ENCODE measurements at regions not wholly inside any gene's neighbourhood (a gene's known extent, or its start where the extent isn't known, plus 50 kb on each side); places are given as distances from the start of the nearest gene placed in this dataset.

DNA sequence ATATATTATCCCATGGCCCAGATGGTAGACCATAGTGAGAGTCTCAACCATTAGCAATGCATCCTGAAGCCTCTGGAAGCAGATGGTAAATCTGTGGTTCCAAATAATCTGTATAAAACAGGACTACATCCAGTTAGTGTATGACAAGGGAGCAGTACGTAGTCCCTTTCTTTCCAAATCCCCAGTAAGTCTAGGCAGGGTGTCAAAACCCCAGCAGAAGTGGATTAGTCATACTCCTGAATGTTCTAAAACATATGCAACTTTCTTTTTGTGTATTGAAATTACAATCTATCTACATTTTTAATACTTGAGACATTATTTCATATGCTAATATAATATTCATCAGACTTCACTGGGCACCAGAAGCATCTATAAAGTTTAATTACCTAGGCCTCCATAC is 295.1 kb upstream of the ANO5 start:
- no peak overlapping the region for H3K4me3 ChIP-seq
- H3K27me3 ChIP-seq: no peaks in the 10 kb centered on the region
- no peak overlapping the region for H3K9ac ChIP-seq
- no peaks in the 10 kb centered on the region for H3K36me3 ChIP-seq
- no peaks in the 10 kb centered on the region for H4K20me1 ChIP-seq
- H3K9me3 ChIP-seq: no peaks in the 10 kb centered on the region
- H3K4me1 ChIP-seq: no peaks in the 10 kb centered on the region
- H3K27ac ChIP-seq: no peak overlapping the region
- no peak overlapping the region for H3K4me2 ChIP-seq
- no peak for TF ChIP-seq Cebpa-rat (IDR thresholded peaks at IDR 0.05)

DNA sequence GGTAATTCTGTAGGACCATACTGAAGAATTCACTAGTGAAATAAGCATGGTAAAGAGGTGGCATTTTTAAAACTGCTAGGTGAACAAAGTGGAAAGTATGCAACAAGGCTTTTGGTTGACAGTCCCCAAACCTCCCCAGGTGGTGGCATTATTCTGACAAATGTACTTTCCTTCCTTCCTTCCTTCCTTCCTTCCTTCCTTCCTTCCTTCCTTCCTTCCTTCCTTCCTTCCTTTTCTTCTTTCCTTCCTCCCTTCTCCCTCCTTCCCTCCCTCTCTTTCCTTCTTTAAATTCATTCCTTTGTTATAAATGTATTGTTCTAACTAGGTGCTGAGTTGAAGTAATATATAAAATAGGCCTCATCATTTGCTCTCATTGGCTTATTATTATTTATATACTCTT is 284.7 kb upstream of the ANO5 start:
- no peaks in the 10 kb centered on the region for H4K20me1 ChIP-seq
- no peak overlapping the region for H3K9ac ChIP-seq
- H3K4me3 ChIP-seq: no peak overlapping the region
- H3K36me3 ChIP-seq: no peaks in the 10 kb centered on the region
- no peaks in the 10 kb centered on the region for H3K27me3 ChIP-seq
- no peaks in the 10 kb centered on the region for H3K9me3 ChIP-seq
- H3K4me2 ChIP-seq: no peak overlapping the region
- no peaks in the 10 kb centered on the region for H3K4me1 ChIP-seq
- TF ChIP-seq Cebpa-rat (IDR thresholded peaks at IDR 0.05): no peak
- no peak overlapping the region for H3K27ac ChIP-seq

DNA sequence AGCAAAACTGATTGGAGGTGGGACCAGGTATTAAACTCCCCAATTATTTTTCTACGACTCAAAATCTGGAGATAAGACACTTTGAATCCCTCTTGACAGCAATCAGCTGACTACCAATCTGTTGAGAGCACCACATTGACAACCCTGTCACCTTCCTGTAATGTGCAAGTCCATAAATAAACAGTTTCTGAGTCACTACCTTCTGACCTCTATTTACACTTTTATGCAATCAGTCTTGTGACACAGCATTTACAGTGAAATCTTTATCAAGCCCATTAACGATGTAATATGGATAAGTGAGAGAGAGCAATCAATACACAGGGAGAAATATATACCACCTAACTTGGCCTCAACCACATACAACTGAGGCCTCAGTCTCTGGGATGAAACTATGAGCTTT is 283.7 kb upstream of the ANO5 start:
- TF ChIP-seq Cebpa-rat (IDR thresholded peaks at IDR 0.05): no peak
- Histone ChIP-seq H3K9ac (no peak overlapping the region), H3K27me3 (no peaks in the 10 kb centered on the region), H3K36me3 (no peaks in the 10 kb centered on the region), H3K4me1 (no peaks in the 10 kb centered on the region), H3K4me2 (no peak overlapping the region), H3K9me3 (no peaks in the 10 kb centered on the region), H4K20me1 (no peaks in the 10 kb centered on the region), H3K4me3 (no peak overlapping the region), H3K27ac (no peak overlapping the region)

DNA sequence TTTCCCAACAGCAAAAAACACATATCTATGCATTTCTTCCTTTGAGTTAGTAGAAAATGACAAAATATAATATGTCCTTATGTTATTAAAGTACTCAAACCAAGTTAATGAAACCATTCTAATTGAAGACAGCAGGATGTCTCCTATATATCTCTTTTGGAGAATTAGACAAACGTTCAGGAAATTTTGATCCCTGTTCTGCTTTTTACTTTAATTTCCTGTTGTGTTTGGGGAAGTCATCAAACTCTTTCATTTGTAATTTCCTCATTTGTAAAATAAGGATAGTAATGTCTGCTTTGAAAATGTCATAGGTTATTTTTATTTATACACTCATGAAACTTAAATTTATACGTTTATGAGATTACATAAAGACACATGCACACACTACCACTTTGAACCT is 281.8 kb upstream of the ANO5 start:
- H3K4me2 ChIP-seq: no peak overlapping the region
- H3K27ac ChIP-seq: no peak overlapping the region
- no peaks in the 10 kb centered on the region for H4K20me1 ChIP-seq
- H3K36me3 ChIP-seq: no peaks in the 10 kb centered on the region
- no peak overlapping the region for H3K9ac ChIP-seq
- peaks cover 10% of the 10 kb centered on the region for H3K9me3 ChIP-seq
- no peaks in the 10 kb centered on the region for H3K27me3 ChIP-seq
- no peak overlapping the region for H3K4me3 ChIP-seq
- no peak for TF ChIP-seq Cebpa-rat (IDR thresholded peaks at IDR 0.05)
- H3K4me1 ChIP-seq: no peaks in the 10 kb centered on the region

DNA sequence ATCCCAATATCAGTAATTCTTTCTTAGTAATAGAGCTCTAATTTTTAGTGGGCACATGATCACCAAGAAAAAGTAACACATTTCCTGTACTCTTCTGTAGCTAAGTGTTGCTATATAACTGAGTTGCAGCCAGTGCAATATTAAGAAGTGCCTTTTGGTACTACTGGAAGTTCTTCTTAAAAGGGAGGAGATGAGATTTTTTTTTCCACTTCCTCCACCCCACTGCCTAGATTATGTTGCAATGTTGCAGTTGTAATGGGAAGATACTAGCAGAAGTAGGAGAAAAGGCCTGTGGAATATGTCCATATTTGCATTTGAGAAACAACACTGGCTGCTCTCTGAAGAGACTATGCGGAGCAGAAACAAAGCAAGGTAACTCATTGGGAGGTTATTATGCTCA is 280.6 kb upstream of the ANO5 start:
- no peaks in the 10 kb centered on the region for H4K20me1 ChIP-seq
- no peak for TF ChIP-seq Cebpa-rat (IDR thresholded peaks at IDR 0.05)
- no peaks in the 10 kb centered on the region for H3K27me3 ChIP-seq
- peaks cover 13% of the 10 kb centered on the region for H3K9me3 ChIP-seq
- H3K4me2 ChIP-seq: no peak overlapping the region
- H3K36me3 ChIP-seq: no peaks in the 10 kb centered on the region
- H3K27ac ChIP-seq: no peak overlapping the region
- H3K9ac ChIP-seq: no peak overlapping the region
- no peak overlapping the region for H3K4me3 ChIP-seq
- H3K4me1 ChIP-seq: no peaks in the 10 kb centered on the region

DNA sequence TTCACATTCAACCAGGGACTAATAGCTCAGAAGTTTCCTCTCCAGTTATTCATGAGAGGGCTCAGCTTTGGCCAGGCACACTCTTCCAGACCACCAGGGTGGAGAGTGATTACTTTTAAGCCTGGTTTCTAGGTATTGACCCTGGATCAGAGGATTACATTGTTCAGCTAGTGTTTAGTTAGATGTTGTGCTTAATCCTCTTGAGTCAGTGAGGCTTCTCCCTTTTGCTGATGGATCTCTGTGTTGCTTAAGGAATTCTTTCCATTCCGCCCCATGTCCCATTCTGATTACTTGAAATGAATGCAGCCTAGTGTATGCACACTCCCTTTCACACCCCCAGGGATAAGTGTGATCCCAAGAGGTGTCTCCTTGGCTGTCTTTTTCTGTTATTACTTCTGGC is 271.7 kb upstream of the ANO5 start:
- Histone ChIP-seq H3K36me3 (no peaks in the 10 kb centered on the region), H3K4me2 (no peak overlapping the region), H3K4me1 (no peaks in the 10 kb centered on the region), H3K27me3 (no peaks in the 10 kb centered on the region), H4K20me1 (no peaks in the 10 kb centered on the region), H3K27ac (no peak overlapping the region), H3K9me3 (peaks cover 2% of the 10 kb centered on the region; the same call in 1 of the 2 replicates), H3K4me3 (no peak overlapping the region), H3K9ac (no peak overlapping the region)
- no peak for TF ChIP-seq Cebpa-rat (IDR thresholded peaks at IDR 0.05)

DNA sequence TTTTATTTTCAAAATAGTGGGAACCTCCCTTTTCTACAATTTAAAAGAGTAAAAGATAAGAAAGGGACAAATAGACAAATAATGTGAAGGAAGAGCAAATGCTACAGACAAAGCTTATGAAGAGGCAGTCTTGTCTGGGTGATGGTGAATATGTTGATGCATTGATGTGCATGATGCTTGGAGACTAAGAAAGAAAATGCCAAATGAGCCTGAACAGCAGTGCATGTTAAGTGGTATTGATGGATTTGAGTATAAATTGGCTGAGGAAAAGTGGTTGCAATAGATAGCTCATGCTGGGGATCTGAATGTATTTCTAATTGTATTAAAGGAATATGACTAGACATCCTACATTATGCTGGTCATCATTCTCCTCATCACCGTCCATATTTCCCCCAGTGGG is 268.6 kb upstream of the ANO5 start:
- no peaks in the 10 kb centered on the region for H3K36me3 ChIP-seq
- H4K20me1 ChIP-seq: no peaks in the 10 kb centered on the region
- no peak overlapping the region for H3K27ac ChIP-seq
- no peaks in the 10 kb centered on the region for H3K27me3 ChIP-seq
- H3K4me3 ChIP-seq: no peak overlapping the region
- TF ChIP-seq Cebpa-rat (IDR thresholded peaks at IDR 0.05): no peak
- H3K9me3 ChIP-seq: no peaks in the 10 kb centered on the region
- no peak overlapping the region for H3K9ac ChIP-seq
- no peak overlapping the region for H3K4me2 ChIP-seq
- no peaks in the 10 kb centered on the region for H3K4me1 ChIP-seq

DNA sequence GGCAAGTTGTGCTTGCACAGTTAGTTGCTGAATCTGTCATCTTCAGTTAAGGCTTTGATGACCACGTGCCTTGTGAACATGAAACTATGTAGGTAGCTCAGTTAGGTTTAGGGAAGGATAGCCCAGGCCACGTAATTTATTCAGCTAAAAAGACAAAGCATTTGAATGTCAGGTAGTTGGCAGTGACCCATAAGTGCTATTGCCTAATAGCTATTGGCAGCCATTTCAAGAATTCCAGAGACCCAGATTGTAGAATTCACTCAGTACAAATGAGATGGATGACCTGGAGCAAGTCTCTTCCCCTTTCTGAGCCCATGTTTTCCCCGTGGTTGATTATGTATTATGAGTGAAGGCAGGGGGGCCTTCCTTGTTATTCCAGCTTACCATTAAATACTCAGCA is 265.3 kb upstream of the ANO5 start:
- no peaks in the 10 kb centered on the region for H3K36me3 ChIP-seq
- no peak overlapping the region for H3K9ac ChIP-seq
- TF ChIP-seq Cebpa-rat (IDR thresholded peaks at IDR 0.05): no peak
- H3K4me3 ChIP-seq: no peak overlapping the region
- no peak overlapping the region for H3K27ac ChIP-seq
- no peaks in the 10 kb centered on the region for H3K9me3 ChIP-seq
- H4K20me1 ChIP-seq: no peaks in the 10 kb centered on the region
- H3K27me3 ChIP-seq: no peaks in the 10 kb centered on the region
- H3K4me1 ChIP-seq: no peaks in the 10 kb centered on the region
- no peak overlapping the region for H3K4me2 ChIP-seq

DNA sequence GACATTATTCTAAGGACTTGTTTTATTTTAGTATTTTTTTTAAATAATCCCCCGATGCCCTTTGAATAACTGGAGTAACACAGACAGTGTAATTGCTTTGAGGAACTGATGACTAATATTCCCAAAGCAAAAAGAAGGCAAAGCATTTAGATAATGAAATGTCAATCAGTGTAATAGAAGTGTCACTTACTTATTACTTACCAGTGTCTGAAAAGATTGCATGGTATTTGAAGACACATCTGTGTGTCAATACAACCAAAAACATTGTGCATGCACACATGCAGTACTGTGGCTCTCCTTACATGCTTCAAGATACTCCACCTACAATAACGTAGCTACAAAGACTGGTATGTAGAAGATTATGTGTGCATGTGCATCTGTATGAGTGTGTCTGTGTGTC is 264.0 kb upstream of the ANO5 start:
- Histone ChIP-seq H3K4me2 (no peak overlapping the region), H4K20me1 (no peaks in the 10 kb centered on the region), H3K4me3 (no peak overlapping the region), H3K9ac (no peak overlapping the region), H3K27ac (no peak overlapping the region), H3K4me1 (no peaks in the 10 kb centered on the region), H3K27me3 (no peaks in the 10 kb centered on the region), H3K36me3 (no peaks in the 10 kb centered on the region), H3K9me3 (no peaks in the 10 kb centered on the region)
- TF ChIP-seq Cebpa-rat (IDR thresholded peaks at IDR 0.05): no peak

DNA sequence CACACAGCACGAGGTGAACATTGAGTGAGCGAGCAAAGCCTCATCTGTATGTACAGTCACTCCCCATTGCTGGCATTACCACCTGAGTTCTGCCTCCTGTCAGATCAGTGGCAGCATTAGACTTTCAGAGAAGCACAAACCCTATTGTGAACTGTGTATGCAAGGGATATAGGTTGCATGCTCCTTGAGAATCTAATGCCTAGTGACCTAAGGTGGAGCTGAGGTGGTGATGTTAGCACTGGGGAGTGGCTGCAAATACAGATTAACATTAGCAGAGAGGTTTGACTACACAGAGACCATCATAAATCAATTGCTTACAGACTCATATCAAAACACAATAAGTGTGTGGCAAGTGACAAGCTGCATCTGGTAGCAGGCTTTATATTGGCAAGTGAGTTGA is 262.5 kb upstream of the ANO5 start:
- Histone ChIP-seq H3K27ac (no peak overlapping the region), H3K9me3 (no peaks in the 10 kb centered on the region), H3K36me3 (no peaks in the 10 kb centered on the region), H3K4me2 (no peak overlapping the region), H3K9ac (no peak overlapping the region), H3K27me3 (no peaks in the 10 kb centered on the region), H3K4me3 (no peak overlapping the region), H3K4me1 (no peaks in the 10 kb centered on the region), H4K20me1 (no peaks in the 10 kb centered on the region)
- TF ChIP-seq Cebpa-rat (IDR thresholded peaks at IDR 0.05): no peak

DNA sequence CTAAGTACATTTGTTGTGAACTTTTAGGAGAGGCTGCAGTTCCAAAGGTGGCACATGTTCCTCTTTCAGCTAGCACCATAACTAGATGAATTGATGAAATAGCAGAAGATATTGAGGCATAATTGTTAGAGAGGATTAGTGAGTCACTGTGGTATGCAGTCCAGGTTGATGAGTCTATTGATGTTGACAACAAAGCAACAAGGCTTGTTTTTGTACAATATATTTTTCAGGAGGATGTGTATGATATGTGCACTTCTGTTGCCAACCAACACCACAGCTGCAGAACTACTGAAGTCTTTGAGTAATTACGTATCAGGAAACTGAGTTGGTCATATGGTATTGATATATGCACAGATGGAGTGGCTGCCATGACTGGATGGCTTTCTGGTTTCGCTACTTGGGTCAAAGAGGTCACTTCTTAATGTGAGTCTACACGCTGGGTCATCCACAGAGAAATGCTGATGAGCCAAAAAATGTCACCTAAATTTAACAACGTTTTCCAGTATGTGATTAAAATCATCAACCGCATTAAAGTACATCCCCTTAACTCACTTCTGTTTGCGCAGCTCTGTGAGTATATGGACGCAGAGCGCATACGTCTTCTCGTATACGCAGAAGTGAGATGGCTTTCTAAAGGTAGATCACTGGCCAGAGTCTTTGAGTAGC is 261.3 kb upstream of the ANO5 start:
- TF ChIP-seq Cebpa-rat (IDR thresholded peaks at IDR 0.05): no peak

More for the DNA sequence above, 261.3 kb upstream of the ANO5 start:
- Histone ChIP-seq H3K4me3 (no peak overlapping the region), H3K4me2 (no peak overlapping the region), H3K36me3 (no peaks in the 10 kb centered on the region), H4K20me1 (no peaks in the 10 kb centered on the region), H3K9me3 (no peaks in the 10 kb centered on the region), H3K27ac (no peak overlapping the region), H3K9ac (no peak overlapping the region), H3K27me3 (no peaks in the 10 kb centered on the region), H3K4me1 (no peaks in the 10 kb centered on the region)

Data from BLaER1 (cell line).